Keratinocyte (primary cell): ENCODE measurements at regions not wholly inside any gene's neighbourhood (a gene's known extent, or its start where the extent isn't known, plus 50 kb on each side); places are given as distances from the start of the nearest gene placed in this dataset.

Experiments used
- DNase-seq: peaks from one replicate; pipeline ENCODE4 v3.0.0-alpha.2; 2011; ENCODE audit warnings: low read depth, missing footprints, low spot score
- FAIRE-seq: peaks from 2 replicates; lab custom pipeline; 2011; peaks lifted over from hg19 to GRCh38; lab: Jason Lieb, UNC
- H2AFZ ChIP-seq: 2 replicates; pipeline ENCODE4 v1.6.0; 2012; ENCODE audit warnings: low read length, control low read depth, inconsistent platforms; ENCODE audit not compliant: control insufficient read depth
- H3K27ac ChIP-seq: 2 replicates; pipeline ENCODE4 v1.5.1; 2011; ENCODE audit warnings: low read length; ENCODE audit not compliant: control insufficient read depth, insufficient read depth
- H3K27me3 ChIP-seq: 3 replicates; pipeline ENCODE4 v1.6.0; 2011; ENCODE audit warnings: low read length; ENCODE audit not compliant: control insufficient read depth, insufficient read depth; ENCODE audit errors: extremely low read depth
- H3K36me3 ChIP-seq, 2 experiments: 2 replicates in 1 of 2; 3 replicates in 1 of 2; pipeline ENCODE4 v1.5.1; 2011; ENCODE audit warnings: low read length in 2 of 2, mild to moderate bottlenecking in 1 of 2; ENCODE audit not compliant: control insufficient read depth in 2 of 2, insufficient read depth in 2 of 2; ENCODE audit errors: extremely low read depth in 1 of 2
- H3K4me1 ChIP-seq: 3 replicates; pipeline ENCODE4 v1.5.1; 2011; ENCODE audit warnings: low read length; ENCODE audit not compliant: control insufficient read depth, insufficient read depth; ENCODE audit errors: extremely low read depth
- H3K4me2 ChIP-seq: 3 replicates; pipeline ENCODE4 v1.6.0; 2011; ENCODE audit warnings: low read depth, low read length; ENCODE audit not compliant: control insufficient read depth, insufficient read depth; ENCODE audit errors: extremely low read depth
- H3K4me3 ChIP-seq, 3 experiments: fragments of 200-600 bp in 1 of 3; sonication (generic) in 1 of 3; 2 replicates in 2 of 3; 3 replicates in 1 of 3; pipeline ENCODE4 v1.5.1; 2011 to 2016; ENCODE audit warnings: low read length in 3 of 3, mild to moderate bottlenecking in 3 of 3, control low read depth in 2 of 3, inconsistent platforms in 1 of 3, low read depth in 1 of 3, mixed read lengths in 1 of 3, mixed run types in 1 of 3, moderate library complexity in 1 of 3; ENCODE audit not compliant: control insufficient read depth in 2 of 3, insufficient read depth in 2 of 3; ENCODE audit errors: extremely low read depth in 1 of 3
- H3K79me2 ChIP-seq: 2 replicates; pipeline ENCODE4 v1.6.0; 2012; ENCODE audit warnings: low read length; ENCODE audit not compliant: control insufficient read depth, insufficient read depth
- H3K9ac ChIP-seq: 3 replicates; pipeline ENCODE4 v1.6.0; 2011; ENCODE audit warnings: low read length; ENCODE audit not compliant: control insufficient read depth, insufficient read depth; ENCODE audit errors: extremely low read depth
- H3K9me1 ChIP-seq: 3 replicates; pipeline ENCODE4 v1.6.0; 2011; ENCODE audit warnings: low read length; ENCODE audit not compliant: control insufficient read depth, insufficient read depth; ENCODE audit errors: extremely low read depth
- H3K9me3 ChIP-seq: 2 replicates; pipeline ENCODE4 v1.5.1; 2012; ENCODE audit warnings: low read depth, low read length; ENCODE audit not compliant: control insufficient read depth
- H4K20me1 ChIP-seq: 3 replicates; pipeline ENCODE4 v1.6.0; 2011; ENCODE audit warnings: low read length; ENCODE audit not compliant: control insufficient read depth, insufficient read depth; ENCODE audit errors: extremely low read depth
- EZH2 ChIP-seq: IDR thresholded peaks from one replicate; pipeline ENCODE4 v1.6.1; 2012; ENCODE audit warnings: inconsistent platforms, mild to moderate bottlenecking, low read length, moderate library complexity
- dilution Hi-C: fragments of 300-500 bp; cut with MboI; formaldehyde crosslinking; loops from one replicate; pipeline ENCODE4 v1.7.0; 2020; ENCODE audit warnings: low sequenced_read_pairs; ENCODE audit not compliant: extremely low pct_ligation_motif_present
- TF ChIP-seq, protein P1 (sequence below), 3 experiments: IDR thresholded peaks in 1 of 3; conservative IDR thresholded peaks in 1 of 3; optimal IDR thresholded peaks in 1 of 3; 2 replicates in 2 of 3; 3 replicates in 1 of 3; pipeline versions ENCODE3 to v1.5.1; 2011; ENCODE audit warnings: low read length in 3 of 3, mild to moderate bottlenecking in 3 of 3, moderate library complexity in 2 of 3, control low read depth in 1 of 3, inconsistent platforms in 1 of 3; ENCODE audit not compliant: insufficient read depth in 2 of 3; ENCODE audit errors: extremely low read depth in 1 of 3

DNA sequence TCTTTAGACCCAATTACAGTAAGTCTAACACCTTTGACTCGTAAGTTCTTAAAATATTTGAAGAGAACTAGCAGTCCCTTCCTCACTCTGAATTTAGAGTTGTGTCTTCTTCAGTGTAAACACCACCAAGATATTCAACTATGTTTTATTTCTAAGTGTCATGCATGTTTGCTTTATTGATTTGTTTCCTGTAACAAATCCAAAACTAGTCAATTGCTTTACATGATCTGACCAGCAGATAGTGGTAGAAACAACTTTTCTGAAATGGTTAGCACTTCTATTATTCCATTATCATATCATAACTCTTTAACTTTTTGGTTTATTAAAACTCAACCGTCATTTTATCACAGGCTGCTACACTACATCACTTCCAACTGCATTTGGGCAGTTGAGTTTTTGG is 90.1 kb downstream of the INHBA start:
- H3K9me3 ChIP-seq: no peaks in the 10 kb centered on the region
- no peak overlapping the region for H3K27ac ChIP-seq
- no peaks in the 10 kb centered on the region for H3K79me2 ChIP-seq
- TF ChIP-seq, protein P1, sequence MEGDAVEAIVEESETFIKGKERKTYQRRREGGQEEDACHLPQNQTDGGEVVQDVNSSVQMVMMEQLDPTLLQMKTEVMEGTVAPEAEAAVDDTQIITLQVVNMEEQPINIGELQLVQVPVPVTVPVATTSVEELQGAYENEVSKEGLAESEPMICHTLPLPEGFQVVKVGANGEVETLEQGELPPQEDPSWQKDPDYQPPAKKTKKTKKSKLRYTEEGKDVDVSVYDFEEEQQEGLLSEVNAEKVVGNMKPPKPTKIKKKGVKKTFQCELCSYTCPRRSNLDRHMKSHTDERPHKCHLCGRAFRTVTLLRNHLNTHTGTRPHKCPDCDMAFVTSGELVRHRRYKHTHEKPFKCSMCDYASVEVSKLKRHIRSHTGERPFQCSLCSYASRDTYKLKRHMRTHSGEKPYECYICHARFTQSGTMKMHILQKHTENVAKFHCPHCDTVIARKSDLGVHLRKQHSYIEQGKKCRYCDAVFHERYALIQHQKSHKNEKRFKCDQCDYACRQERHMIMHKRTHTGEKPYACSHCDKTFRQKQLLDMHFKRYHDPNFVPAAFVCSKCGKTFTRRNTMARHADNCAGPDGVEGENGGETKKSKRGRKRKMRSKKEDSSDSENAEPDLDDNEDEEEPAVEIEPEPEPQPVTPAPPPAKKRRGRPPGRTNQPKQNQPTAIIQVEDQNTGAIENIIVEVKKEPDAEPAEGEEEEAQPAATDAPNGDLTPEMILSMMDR (optimal IDR thresholded peaks at IDR 0.05 in 1 of 3, IDR thresholded peaks at IDR 0.05 in 1 of 3, conservative IDR thresholded peaks at IDR 0.05 in 1 of 3; ENCODE audit: extremely low read depth in 1 of 3, insufficient read depth in 2 of 3, low read length in 3 of 3): no peak
- TF ChIP-seq EZH2: no peak
- no peak overlapping the region for H3K4me3 ChIP-seq
- H3K9me1 ChIP-seq: no peaks in the 10 kb centered on the region
- H3K36me3 ChIP-seq: no peaks in the 10 kb centered on the region
- no peaks in the 10 kb centered on the region for H4K20me1 ChIP-seq
- H2AFZ ChIP-seq: no peak overlapping the region
- H3K4me2 ChIP-seq: no peak overlapping the region
- no peaks in the 10 kb centered on the region for H3K27me3 ChIP-seq
- DNase-seq: no peak
- dilution Hi-C loops: no loop called here
- no peak for FAIRE-seq
- no peaks in the 10 kb centered on the region for H3K4me1 ChIP-seq
- H3K9ac ChIP-seq: no peak overlapping the region

DNA sequence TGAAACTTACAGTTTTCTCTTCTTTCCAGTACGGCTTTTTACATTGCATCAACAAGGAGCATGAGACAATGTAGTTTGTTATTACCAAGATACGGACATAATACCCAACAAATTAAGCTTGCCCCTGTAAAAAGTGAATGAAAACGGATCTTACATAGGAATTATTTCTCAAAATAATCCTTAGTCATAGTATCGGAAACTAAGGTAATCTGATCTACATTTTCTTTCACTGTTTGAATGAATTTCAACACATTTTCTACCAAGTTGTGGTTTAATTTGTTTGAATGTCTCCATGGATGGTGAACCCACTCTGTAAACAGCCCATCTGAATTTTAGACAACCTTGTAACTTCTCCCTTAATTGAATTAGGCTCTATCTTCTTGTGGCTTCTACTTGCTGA is 90.5 kb downstream of the INHBA start:
- no peak overlapping the region for H3K27ac ChIP-seq
- no peak overlapping the region for H3K4me3 ChIP-seq
- no peaks in the 10 kb centered on the region for H3K36me3 ChIP-seq
- H4K20me1 ChIP-seq: no peaks in the 10 kb centered on the region
- no peaks in the 10 kb centered on the region for H3K27me3 ChIP-seq
- TF ChIP-seq, protein P1 (optimal IDR thresholded peaks at IDR 0.05 in 1 of 3, IDR thresholded peaks at IDR 0.05 in 1 of 3, conservative IDR thresholded peaks at IDR 0.05 in 1 of 3; ENCODE audit: extremely low read depth in 1 of 3, insufficient read depth in 2 of 3, low read length in 3 of 3): no peak
- no peak for TF ChIP-seq EZH2
- no peaks in the 10 kb centered on the region for H3K4me1 ChIP-seq
- no peaks in the 10 kb centered on the region for H3K9me3 ChIP-seq
- H3K9me1 ChIP-seq: no peaks in the 10 kb centered on the region
- no peak overlapping the region for H2AFZ ChIP-seq
- dilution Hi-C loops: no loop called here
- no peaks in the 10 kb centered on the region for H3K79me2 ChIP-seq
- H3K4me2 ChIP-seq: no peak overlapping the region
- H3K9ac ChIP-seq: no peak overlapping the region
- DNase-seq (no peak), FAIRE-seq (no peak)
